Tibial nerve (tissue), 4 donors: ENCODE measurements at regions not wholly inside any gene's neighbourhood (a gene's known extent, or its start where the extent isn't known, plus 50 kb on each side); places are given as distances from the start of the nearest gene placed in this dataset.

Experiments used
- DNase-seq, 2 donors: peaks; one replicate each; pipeline ENCODE4 v3.0.0-alpha.2; 2019; ENCODE audit warnings: low spot score in 2 of 2
- H3K27ac ChIP-seq, 4 donors: fragments of 200-600 bp; sonication (generic) in 3 of 4; one replicate each; pipeline ENCODE4 v1.5.1; 2017 to 2019; ENCODE audit warnings: mild to moderate bottlenecking in 1 of 4
- H3K27me3 ChIP-seq, 2 donors: fragments of 200-600 bp; sonication (generic) in 1 of 2; one replicate each; pipeline versions ENCODE4 v1.5.1 to v1.6.0; 2017 to 2019
- H3K36me3 ChIP-seq, 3 donors: fragments of 200-600 bp; sonication (generic); one replicate each; pipeline ENCODE4 v1.5.1; 2018 to 2019
- H3K4me1 ChIP-seq, 4 donors: fragments of 200-600 bp; sonication (generic) in 3 of 4; one replicate each; pipeline ENCODE4 v1.5.1; 2017 to 2019
- H3K4me3 ChIP-seq, 4 donors: fragments of 200-600 bp; sonication (generic) in 3 of 4; one replicate each; pipeline ENCODE4 v1.5.1; 2017 to 2019; ENCODE audit warnings: mild to moderate bottlenecking in 1 of 4, moderate library complexity in 1 of 4
- H3K9me3 ChIP-seq, 4 donors: fragments of 200-600 bp; sonication (generic) in 3 of 4; one replicate each; pipeline ENCODE4 v1.5.1; 2017 to 2019
- EP300 ChIP-seq, 2 donors: sonication (generic); formaldehyde crosslinking; IDR thresholded peaks; one replicate each; pipeline ENCODE4 v1.6.1; 2017; ENCODE audit warnings: antibody characterized with exemption in 2 of 2, mild to moderate bottlenecking in 1 of 2
- POLR2A ChIP-seq, 2 donors: fragments of 450-650 bp; IDR thresholded peaks; one replicate each; pipeline ENCODE4 v1.6.1; 2017; ENCODE audit warnings: antibody characterized with exemption in 2 of 2, mild to moderate bottlenecking in 2 of 2, moderate library complexity in 2 of 2
- WGBS, 2 donors: methylation state at CpG; one replicate each; pipeline ENCODE4 v1.1.5; 2018; 5-methylcytosine and 5-hydroxymethylcytosine counted together
- TF ChIP-seq, protein P1 (sequence below), 5 experiments: fragments of 200-600 bp in 3 of 5; fragments of 450-650 bp in 2 of 5; sonication (generic) in 3 of 5; IDR thresholded peaks; one replicate each; pipeline ENCODE4 v1.5.1; 2016 to 2019; ENCODE audit warnings: antibody characterized with exemption in 5 of 5, mild to moderate bottlenecking in 3 of 5, moderate library complexity in 2 of 5

DNA sequence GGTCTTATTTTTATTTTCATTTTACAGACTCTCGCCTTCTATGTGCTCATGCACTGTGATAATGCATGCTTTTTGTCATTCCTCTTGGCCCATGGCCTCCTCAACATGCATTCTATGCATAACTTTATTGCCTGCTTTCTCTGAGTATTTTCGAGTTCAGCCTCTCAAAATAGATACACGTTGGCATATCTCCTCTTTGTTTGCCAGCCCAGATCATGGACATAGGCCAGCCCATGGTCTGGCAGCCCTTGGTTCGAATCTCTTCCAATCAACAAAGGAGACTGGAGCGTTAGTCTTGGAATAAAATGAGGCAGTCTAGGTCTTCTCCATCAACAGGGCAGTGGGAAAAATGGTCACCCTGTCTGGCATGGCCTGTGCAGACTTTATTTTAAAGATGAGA, 279.5 kb upstream of the ADAMTS16 start:
- TF ChIP-seq, protein P1, sequence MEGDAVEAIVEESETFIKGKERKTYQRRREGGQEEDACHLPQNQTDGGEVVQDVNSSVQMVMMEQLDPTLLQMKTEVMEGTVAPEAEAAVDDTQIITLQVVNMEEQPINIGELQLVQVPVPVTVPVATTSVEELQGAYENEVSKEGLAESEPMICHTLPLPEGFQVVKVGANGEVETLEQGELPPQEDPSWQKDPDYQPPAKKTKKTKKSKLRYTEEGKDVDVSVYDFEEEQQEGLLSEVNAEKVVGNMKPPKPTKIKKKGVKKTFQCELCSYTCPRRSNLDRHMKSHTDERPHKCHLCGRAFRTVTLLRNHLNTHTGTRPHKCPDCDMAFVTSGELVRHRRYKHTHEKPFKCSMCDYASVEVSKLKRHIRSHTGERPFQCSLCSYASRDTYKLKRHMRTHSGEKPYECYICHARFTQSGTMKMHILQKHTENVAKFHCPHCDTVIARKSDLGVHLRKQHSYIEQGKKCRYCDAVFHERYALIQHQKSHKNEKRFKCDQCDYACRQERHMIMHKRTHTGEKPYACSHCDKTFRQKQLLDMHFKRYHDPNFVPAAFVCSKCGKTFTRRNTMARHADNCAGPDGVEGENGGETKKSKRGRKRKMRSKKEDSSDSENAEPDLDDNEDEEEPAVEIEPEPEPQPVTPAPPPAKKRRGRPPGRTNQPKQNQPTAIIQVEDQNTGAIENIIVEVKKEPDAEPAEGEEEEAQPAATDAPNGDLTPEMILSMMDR (IDR thresholded peaks at IDR 0.05): no peak
- TF ChIP-seq POLR2A (IDR thresholded peaks at IDR 0.05): no peak
- TF ChIP-seq EP300 (IDR thresholded peaks at IDR 0.05): no peak
- no peak for DNase-seq
- H3K4me1 ChIP-seq: no peaks in the 10 kb centered on the region
- WGBS, 2 donors: 54 to 68% methylated on average over 5 of the region's 5 CpGs
- H3K27me3 ChIP-seq: no peaks in the 10 kb centered on the region
- no peaks in the 10 kb centered on the region for H3K36me3 ChIP-seq
- no peaks in the 10 kb centered on the region for H3K9me3 ChIP-seq
- no peak overlapping the region for H3K27ac ChIP-seq
- no peak overlapping the region for H3K4me3 ChIP-seq

DNA sequence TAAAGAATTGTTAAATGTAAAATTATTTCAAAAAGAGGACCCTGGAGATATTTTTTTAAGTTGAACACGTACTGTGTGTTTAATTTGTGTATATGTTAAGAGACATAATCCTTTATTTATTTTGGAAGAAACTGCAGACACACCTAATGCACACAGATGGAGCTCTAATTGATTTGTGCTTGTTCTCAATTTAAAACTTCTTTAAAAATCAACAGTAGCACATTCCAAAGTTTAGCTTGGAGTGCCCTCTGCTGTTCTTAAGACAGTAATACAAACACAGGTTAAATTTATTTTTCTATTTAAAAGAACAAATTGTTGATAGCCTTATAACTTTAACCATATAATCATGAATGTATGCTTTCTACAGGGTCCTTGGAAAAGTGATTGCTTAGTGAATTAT, 277.6 kb upstream of the ADAMTS16 start:
- no peaks in the 10 kb centered on the region for H3K27me3 ChIP-seq
- H3K27ac ChIP-seq: no peak overlapping the region
- TF ChIP-seq EP300 (IDR thresholded peaks at IDR 0.05): no peak
- TF ChIP-seq, protein P1 (IDR thresholded peaks at IDR 0.05): peak in 4 of 5 experiments; percentile 24 to 48 (median 36)
- 14 to 17% methylated on average over 1 of the region's 1 CpG for WGBS, 2 donors
- no peak for DNase-seq
- no peaks in the 10 kb centered on the region for H3K36me3 ChIP-seq
- no peak overlapping the region for H3K4me3 ChIP-seq
- H3K9me3 ChIP-seq: no peaks in the 10 kb centered on the region
- no peaks in the 10 kb centered on the region for H3K4me1 ChIP-seq

DNA sequence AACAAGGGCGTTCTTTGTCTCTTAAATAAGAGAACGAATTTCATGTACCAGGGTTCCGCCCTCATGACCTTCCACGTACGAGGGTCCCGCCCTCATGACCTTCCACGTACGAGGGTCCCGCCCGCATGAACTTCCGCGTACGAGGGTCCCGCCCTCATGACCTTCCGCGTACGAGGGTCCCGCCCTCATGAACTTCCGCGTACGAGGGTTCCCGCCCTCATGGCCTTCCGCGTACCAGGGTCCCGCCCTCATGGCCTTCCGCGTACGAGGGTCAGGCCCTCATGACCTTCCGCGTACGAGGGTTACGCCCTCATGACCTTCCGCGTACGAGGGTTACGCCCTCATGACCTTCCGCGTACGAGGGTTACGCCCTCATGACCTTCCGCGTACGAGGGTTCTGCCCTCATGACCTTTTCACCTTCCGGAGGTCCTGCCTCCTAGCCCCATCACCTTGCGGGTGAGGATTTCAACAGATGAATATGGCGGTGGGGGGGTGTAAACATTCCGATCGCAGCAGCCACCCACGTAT, 273.9 kb upstream of the ADAMTS16 start:
- no peak overlapping the region for H3K4me3 ChIP-seq
- H3K36me3 ChIP-seq: no peaks in the 10 kb centered on the region
- WGBS, 2 donors: 93 to 94% methylated on average over 49 of the region's 49 CpGs
- H3K27ac ChIP-seq: no peak overlapping the region
- H3K9me3 ChIP-seq: no peaks in the 10 kb centered on the region
- no peak for TF ChIP-seq POLR2A (IDR thresholded peaks at IDR 0.05)
- no peak for TF ChIP-seq EP300 (IDR thresholded peaks at IDR 0.05)
- TF ChIP-seq, protein P1 (IDR thresholded peaks at IDR 0.05): no peak
- H3K27me3 ChIP-seq: no peaks in the 10 kb centered on the region
- no peak for DNase-seq
- peaks cover 0 to 4% (median 0%) of the 10 kb centered on the region in 4 donors for H3K4me1 ChIP-seq

DNA sequence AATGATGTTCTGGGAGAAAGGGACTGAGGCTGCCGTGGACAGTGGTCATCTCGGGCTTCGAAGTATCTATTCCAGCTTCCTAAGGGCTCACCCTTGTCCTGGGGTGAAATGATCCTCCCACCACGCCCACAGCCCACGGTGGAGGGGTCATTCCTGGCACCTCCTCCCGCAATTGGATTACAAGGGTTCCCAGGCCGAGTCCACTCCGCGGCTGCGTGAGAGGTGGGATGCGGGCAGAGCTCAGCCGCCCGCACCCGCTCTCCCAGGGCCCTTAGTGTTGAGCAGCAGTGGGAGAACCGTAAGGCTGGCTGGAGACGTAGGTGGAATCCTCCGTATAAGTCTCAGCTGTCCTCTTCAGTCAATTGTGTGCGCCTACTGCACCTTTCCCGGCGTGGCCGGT, 273.3 kb upstream of the ADAMTS16 start:
- DNase-seq: no peak
- no peak overlapping the region for H3K4me3 ChIP-seq
- no peaks in the 10 kb centered on the region for H3K27me3 ChIP-seq
- no peaks in the 10 kb centered on the region for H3K9me3 ChIP-seq
- no peaks in the 10 kb centered on the region for H3K36me3 ChIP-seq
- no peak overlapping the region for H3K27ac ChIP-seq
- WGBS, 2 donors: 95 to 97% methylated on average over 19 to 21 of the region's 21 CpGs
- TF ChIP-seq EP300 (IDR thresholded peaks at IDR 0.05): no peak
- peaks cover 0 to 4% (median 0%) of the 10 kb centered on the region in 4 donors for H3K4me1 ChIP-seq

DNA sequence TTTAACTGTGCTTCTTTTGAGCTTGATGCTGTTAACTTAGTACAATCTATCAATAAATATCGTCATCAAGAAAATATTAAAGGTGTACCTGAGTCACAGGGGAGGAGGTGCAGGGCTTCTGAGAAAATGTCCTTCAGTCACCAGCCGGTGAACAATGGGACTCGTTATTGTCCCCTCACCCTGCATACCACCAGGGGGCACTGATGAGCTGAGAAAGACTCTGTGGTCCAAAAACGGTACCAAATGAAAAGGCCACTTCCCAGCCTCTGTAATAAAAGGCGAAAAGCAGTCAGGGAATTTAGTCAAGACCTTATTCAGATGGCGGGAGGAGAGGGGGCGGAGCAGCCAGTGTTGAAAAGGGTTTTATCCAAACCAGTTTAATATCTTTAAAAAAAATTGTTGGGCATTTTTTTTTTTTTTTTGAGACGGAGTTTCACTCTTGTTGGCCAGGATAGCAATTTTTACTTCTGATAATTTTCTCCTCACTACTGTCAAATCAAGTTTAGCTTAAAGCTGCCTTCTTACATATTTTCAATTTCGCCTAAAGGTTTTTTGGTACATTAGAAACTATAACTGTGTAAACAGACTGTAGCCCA, 271.9 kb upstream of the ADAMTS16 start:
- Histone ChIP-seq H3K4me1 (peaks cover 0 to 4% (median 0%) of the 10 kb centered on the region in 4 donors), H3K36me3 (no peaks in the 10 kb centered on the region), H3K4me3 (no peak overlapping the region), H3K27ac (no peak overlapping the region), H3K9me3 (no peaks in the 10 kb centered on the region), H3K27me3 (no peaks in the 10 kb centered on the region)
- TF ChIP-seq POLR2A (IDR thresholded peaks at IDR 0.05) (no peak), EP300 (IDR thresholded peaks at IDR 0.05) (no peak)
- TF ChIP-seq, protein P1 (IDR thresholded peaks at IDR 0.05): peak; percentile 48 to 66 (median 59)
- peak; percentile 34 to 61 for DNase-seq
- 26% methylated on average over 9 of the region's 9 CpGs for WGBS, 2 donors
